ENCODE measurements at regions not wholly inside any gene's neighbourhood (a gene's known extent, or its start where the extent isn't known, plus 50 kb on each side); places are given as distances from the start of the nearest gene placed in this dataset.

DNA sequence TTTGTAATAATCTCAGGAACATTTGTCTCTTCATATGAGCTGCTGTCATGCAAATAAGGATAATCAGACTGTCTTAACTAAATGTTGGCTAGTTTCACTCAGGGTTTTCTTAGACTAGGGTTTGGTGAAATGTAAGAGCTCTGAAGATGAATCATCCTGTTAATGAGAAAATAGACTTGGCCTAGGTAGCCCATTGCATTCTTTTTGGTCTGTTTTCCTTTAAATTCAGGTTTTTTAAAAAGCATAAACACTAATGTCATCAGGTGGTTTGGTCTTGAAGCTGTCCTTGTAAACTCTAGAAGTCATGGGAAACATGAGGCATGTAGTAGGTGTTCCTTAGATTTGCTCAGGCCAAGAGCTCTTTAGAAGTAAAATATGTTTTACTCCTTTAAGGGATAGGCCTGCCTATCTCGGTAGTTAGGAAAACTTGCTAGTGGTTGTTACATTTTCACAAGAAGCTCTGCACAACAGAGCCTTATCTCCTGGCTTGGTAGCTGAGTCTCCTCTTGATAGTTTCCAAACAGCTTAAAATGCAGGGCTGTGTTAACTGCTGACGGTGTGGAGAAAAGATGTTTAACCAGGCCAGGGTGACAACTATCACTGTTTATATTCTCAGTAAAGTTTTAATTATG is 62.0 kb upstream of the C1QTNF9B start:
- Histone ChIP-seq H3K27me3 (no peaks in the 10 kb centered on the region), H2AFZ (no peak overlapping the region), H3K4me2 (no peak overlapping the region), H3K79me2 (no peaks in the 10 kb centered on the region), H3K9me3 (ENCODE audit: low read depth) (no peaks in the 10 kb centered on the region), H3K4me1 (ENCODE audit: insufficient read depth) (peaks cover 17% of the 10 kb centered on the region), H4K20me1 (ENCODE audit: insufficient read depth, poor library complexity, severe bottlenecking) (no peaks in the 10 kb centered on the region), H3K36me3 (replicated peaks; ENCODE audit: insufficient read depth, low read depth) (no peaks in the 10 kb centered on the region), H3K4me3 (no peak overlapping the region), H3K27ac (peak overlapping the region; percentile 6), H3K9me2 (replicated peaks; ENCODE audit: insufficient read depth) (no peaks in the 10 kb centered on the region)
- WGBS (ENCODE audit: low lambda C conversion rate, missing lambda C conversion rate), result 45% methylated on average over 2 of the region's 2 CpGs
- TF ChIP-seq, protein P1, sequence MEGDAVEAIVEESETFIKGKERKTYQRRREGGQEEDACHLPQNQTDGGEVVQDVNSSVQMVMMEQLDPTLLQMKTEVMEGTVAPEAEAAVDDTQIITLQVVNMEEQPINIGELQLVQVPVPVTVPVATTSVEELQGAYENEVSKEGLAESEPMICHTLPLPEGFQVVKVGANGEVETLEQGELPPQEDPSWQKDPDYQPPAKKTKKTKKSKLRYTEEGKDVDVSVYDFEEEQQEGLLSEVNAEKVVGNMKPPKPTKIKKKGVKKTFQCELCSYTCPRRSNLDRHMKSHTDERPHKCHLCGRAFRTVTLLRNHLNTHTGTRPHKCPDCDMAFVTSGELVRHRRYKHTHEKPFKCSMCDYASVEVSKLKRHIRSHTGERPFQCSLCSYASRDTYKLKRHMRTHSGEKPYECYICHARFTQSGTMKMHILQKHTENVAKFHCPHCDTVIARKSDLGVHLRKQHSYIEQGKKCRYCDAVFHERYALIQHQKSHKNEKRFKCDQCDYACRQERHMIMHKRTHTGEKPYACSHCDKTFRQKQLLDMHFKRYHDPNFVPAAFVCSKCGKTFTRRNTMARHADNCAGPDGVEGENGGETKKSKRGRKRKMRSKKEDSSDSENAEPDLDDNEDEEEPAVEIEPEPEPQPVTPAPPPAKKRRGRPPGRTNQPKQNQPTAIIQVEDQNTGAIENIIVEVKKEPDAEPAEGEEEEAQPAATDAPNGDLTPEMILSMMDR (IDR thresholded peaks at IDR 0.05; ENCODE audit: poor library complexity), result no peak
- TF ChIP-seq EZH2 (IDR thresholded peaks at IDR 0.05; ENCODE audit: borderline replicate concordance), result no peak
- no peak for TF ChIP-seq EZH2phosphoT487 (IDR thresholded peaks at IDR 0.05; ENCODE audit: low read depth, severe bottlenecking, unreplicated experiment)
- no peak for DNase-seq (ENCODE audit: low spot score)

DNA sequence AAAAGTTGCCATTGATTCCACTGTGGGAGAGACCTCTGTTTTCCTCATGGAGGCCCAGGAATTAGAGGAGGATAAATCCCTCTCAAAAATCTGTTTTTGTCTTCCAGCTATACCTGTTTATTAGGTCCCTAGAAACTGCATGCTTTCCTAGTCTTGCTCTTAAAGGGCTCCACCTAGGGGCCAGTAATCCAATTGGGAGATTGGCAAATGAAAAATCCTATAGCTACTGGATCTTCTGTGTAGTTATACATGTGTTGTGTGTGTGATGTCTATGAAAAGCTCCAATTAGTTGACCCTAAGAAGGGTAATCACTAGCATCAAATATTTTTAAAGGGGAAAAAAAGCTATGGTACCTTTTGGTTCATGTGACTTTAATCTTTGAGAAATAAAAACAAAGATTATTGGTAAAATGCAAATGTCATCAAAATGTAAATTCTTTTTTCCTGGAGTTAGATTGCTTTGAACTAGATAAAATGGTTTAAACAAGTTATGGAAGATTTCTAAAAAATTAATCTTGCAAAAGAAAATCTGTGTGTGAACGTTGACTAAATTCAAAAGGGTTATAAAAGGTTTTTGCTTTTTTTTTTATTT is 63.4 kb upstream of the C1QTNF9B start:
- TF ChIP-seq, protein P1 (IDR thresholded peaks at IDR 0.05; ENCODE audit: poor library complexity), result peak; percentile 67
- no peak for TF ChIP-seq EZH2 (IDR thresholded peaks at IDR 0.05; ENCODE audit: borderline replicate concordance)
- peaks cover 15% of the 10 kb centered on the region for H3K4me1 ChIP-seq (ENCODE audit: insufficient read depth)
- H3K36me3 ChIP-seq (replicated peaks; ENCODE audit: insufficient read depth, low read depth), result no peaks in the 10 kb centered on the region
- no peak overlapping the region for H3K27ac ChIP-seq
- H3K9me3 ChIP-seq (ENCODE audit: low read depth), result no peaks in the 10 kb centered on the region
- no peaks in the 10 kb centered on the region for H3K79me2 ChIP-seq
- peak; percentile 69 for DNase-seq (ENCODE audit: low spot score)
- no peaks in the 10 kb centered on the region for H3K9me2 ChIP-seq (replicated peaks; ENCODE audit: insufficient read depth)
- WGBS (ENCODE audit: low lambda C conversion rate, missing lambda C conversion rate), result 75% methylated on average over 1 of the region's 1 CpG
- no peak overlapping the region for H3K4me3 ChIP-seq
- H3K4me2 ChIP-seq, result no peak overlapping the region
- H2AFZ ChIP-seq, result no peak overlapping the region
- no peaks in the 10 kb centered on the region for H3K27me3 ChIP-seq
- H4K20me1 ChIP-seq (ENCODE audit: insufficient read depth, poor library complexity, severe bottlenecking), result no peaks in the 10 kb centered on the region

DNA sequence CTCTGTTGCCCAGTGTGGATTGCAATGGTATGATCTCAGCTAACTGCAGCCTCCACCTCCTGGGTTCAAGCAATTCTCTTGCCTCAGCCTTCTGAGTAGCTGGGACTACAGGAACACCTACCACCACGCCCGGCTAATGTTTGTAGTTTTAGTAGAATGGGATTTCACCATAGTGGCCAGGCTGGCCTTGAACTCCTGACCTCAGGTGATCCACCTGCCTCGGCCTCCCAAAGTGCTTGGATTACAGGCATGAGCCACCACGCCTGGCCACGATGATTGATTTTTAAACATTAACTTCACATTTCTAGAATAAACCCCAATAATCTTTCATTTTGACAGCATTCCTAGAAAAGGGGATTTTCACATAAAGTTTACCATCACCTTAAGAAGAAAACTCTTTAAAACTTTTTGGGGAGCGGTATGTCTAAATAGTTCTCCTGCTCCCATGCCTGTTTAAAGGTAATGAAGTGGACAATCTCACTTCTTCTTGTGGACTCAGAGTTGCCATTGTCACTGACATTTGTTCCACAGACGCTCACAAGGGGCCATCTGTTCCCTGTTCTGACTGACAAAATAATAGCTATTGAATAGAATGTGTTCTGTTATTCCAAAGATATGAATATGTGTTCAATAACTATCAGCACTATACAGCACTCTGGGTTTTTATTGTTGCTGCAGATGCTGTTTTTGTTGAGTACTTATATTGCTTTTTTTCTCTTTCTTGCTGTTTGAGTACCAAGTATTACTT is 66.1 kb upstream of the C1QTNF9B start:
- H3K27me3 ChIP-seq, result no peaks in the 10 kb centered on the region
- H3K27ac ChIP-seq, result peak overlapping the region; percentile 6
- no peaks in the 10 kb centered on the region for H3K9me3 ChIP-seq (ENCODE audit: low read depth)
- TF ChIP-seq EZH2phosphoT487 (IDR thresholded peaks at IDR 0.05; ENCODE audit: low read depth, severe bottlenecking, unreplicated experiment) (no peak), EZH2 (IDR thresholded peaks at IDR 0.05; ENCODE audit: borderline replicate concordance) (no peak)
- TF ChIP-seq, protein P1 (IDR thresholded peaks at IDR 0.05; ENCODE audit: poor library complexity), result no peak
- no peak overlapping the region for H3K4me3 ChIP-seq
- peaks cover 5% of the 10 kb centered on the region for H3K4me1 ChIP-seq (ENCODE audit: insufficient read depth)
- H3K36me3 ChIP-seq (replicated peaks; ENCODE audit: insufficient read depth, low read depth), result no peaks in the 10 kb centered on the region
- H3K9me2 ChIP-seq (replicated peaks; ENCODE audit: insufficient read depth), result no peaks in the 10 kb centered on the region
- H2AFZ ChIP-seq, result no peak overlapping the region
- WGBS (ENCODE audit: low lambda C conversion rate, missing lambda C conversion rate), result 78% methylated on average over 7 of the region's 7 CpGs
- no peaks in the 10 kb centered on the region for H3K79me2 ChIP-seq
- no peak for DNase-seq (ENCODE audit: low spot score)
- H3K4me2 ChIP-seq, result peak overlapping the region; percentile 12
- no peaks in the 10 kb centered on the region for H4K20me1 ChIP-seq (ENCODE audit: insufficient read depth, poor library complexity, severe bottlenecking)

Data from hepatocyte (in vitro differentiated cells).